Heart left ventricle (tissue), 13 donors: ENCODE measurements at regions not wholly inside any gene's neighbourhood (a gene's known extent, or its start where the extent isn't known, plus 50 kb on each side); places are given as distances from the start of the nearest gene placed in this dataset.

ENCODE experiments used
- POLR2A ChIP-seq, 2 donors: fragments of 450-650 bp; IDR thresholded peaks; one replicate each; pipeline ENCODE4 v1.6.1; 2017; ENCODE audit warnings: antibody characterized with exemption in 2 of 2, mild to moderate bottlenecking in 2 of 2, moderate library complexity in 2 of 2
- TF ChIP-seq, protein P1 (sequence below), 12 donors: fragments of 200-600 bp; sonication (generic) in 4 of 12; IDR thresholded peaks; one replicate each; pipeline versions ENCODE4 v1.5.0 to v1.8.0; 2018 to 2022; ENCODE audit warnings: antibody characterized with exemption in 12 of 12, mild to moderate bottlenecking in 5 of 12
- donor health status: ischemic (EF 13 %, LVEDD 7.1; RV severe dilation, severe dysfunction).
- donor health status: DM: no; HTN: yes; CAD: no.
- donor health status: DM: no; HTN: no; CAD: no.
- donor health status: ischemic (EF 25% LVEDD 6.9; RV normal size, moderate dysfunction).
- donor health status: ischemic (EF 25% LVEDD 5.7; RV mildly dilated, moderate dysfunction).
- donor health status: ischemic (EF 35%, LVEDD 5.7; RV mildly dilated, moderate dysfunction).
- donor health status: nonischemic (EF 11% LVEDD 7.7; RV severe dilation, severe dysfunction).
- donor health status: DM: yes; HTN: yes; CAD: no.
- donor health status: PGD.
- donor health status: ischemic (EF 29% LVEDD 5.4; RV normal size, mild dysfunction).
- donor health status: nonischemic (EF 23%, LVEDD 6.1; RV moderate dilation, normal function).

DNA sequence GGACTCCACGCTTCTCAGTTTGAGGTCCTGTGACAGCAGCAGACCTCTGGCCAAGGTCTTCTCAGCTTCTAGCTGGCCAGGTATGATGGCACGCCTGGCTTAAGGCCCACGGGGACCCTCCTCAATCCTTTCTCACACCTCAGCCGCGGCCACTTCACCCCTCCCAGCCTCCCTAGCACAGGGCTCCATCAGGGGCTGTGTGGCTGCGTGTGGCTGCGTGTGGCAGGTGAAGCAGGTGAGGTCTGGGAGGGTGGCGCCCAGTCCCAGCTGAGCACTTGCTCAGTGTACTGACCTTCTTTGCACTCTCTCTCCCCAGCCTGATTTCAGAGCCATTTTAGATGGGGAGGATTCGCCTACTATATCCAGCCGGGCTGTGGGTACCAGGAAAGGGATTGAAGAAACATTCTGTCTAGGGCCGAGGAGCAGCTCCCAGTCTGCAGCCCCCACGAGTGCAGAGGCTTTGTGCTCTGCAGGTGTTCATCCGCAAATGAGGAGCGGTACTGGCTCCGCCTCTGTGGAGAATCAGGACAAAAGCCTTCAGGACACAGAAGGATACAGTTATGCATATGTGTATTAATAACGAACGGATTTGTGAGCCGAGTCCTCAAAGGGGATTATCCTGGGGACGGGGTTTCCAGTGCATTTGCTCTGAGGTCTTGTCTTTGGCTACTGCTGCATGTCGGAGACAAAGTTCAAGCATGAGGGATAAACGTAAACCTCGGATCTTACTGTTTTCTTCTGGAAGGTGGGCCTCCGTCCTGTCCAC, 236.9 kb upstream of the RAB6C start:
- TF ChIP-seq, protein P1, sequence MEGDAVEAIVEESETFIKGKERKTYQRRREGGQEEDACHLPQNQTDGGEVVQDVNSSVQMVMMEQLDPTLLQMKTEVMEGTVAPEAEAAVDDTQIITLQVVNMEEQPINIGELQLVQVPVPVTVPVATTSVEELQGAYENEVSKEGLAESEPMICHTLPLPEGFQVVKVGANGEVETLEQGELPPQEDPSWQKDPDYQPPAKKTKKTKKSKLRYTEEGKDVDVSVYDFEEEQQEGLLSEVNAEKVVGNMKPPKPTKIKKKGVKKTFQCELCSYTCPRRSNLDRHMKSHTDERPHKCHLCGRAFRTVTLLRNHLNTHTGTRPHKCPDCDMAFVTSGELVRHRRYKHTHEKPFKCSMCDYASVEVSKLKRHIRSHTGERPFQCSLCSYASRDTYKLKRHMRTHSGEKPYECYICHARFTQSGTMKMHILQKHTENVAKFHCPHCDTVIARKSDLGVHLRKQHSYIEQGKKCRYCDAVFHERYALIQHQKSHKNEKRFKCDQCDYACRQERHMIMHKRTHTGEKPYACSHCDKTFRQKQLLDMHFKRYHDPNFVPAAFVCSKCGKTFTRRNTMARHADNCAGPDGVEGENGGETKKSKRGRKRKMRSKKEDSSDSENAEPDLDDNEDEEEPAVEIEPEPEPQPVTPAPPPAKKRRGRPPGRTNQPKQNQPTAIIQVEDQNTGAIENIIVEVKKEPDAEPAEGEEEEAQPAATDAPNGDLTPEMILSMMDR (IDR thresholded peaks at IDR 0.05): no peak
- TF ChIP-seq POLR2A (IDR thresholded peaks at IDR 0.05): no peak
